CD4-positive, alpha-beta T cell (primary cell): ENCODE measurements at regions not wholly inside any gene's neighbourhood (a gene's known extent, or its start where the extent isn't known, plus 50 kb on each side); places are given as distances from the start of the nearest gene placed in this dataset.

Experiments
- ATAC-seq: fragments of 200-7000 bp; cut with Tn5 transposase; one replicate; pipeline ENCODE4 v1.10.0; 2022; ENCODE audit warnings: mild to moderate bottlenecking; ENCODE audit not compliant: poor library complexity
- CTCF ChIA-PET: fragments of 350-600 bp; sonication (Branson Sonifier 250); formaldehyde crosslinking; loops from one replicate; lab custom pipeline; 2021; ENCODE audit warnings: antibody characterized with exemption, inconsistent platforms; lab: Charles Lee
- POLR2A ChIA-PET: fragments of 350-600 bp; sonication (Branson Sonifier 250); formaldehyde crosslinking; loops from one replicate; lab custom pipeline; 2021; ENCODE audit warnings: antibody characterized with exemption, inconsistent platforms; lab: Charles Lee
- DNase-seq, 14 experiments: peaks; one replicate each; pipeline ENCODE4 v3.0.0-alpha.2; 2013 to 2020; ENCODE audit warnings: mixed read lengths in 2 of 14
- H3K27ac ChIP-seq, 2 donors: one replicate each; pipeline versions ENCODE4 v1.5.1 to v1.7.0; 2013; ENCODE audit warnings: low read length in 2 of 2, low read depth in 1 of 2, mild to moderate bottlenecking in 1 of 2
- H3K27me3 ChIP-seq, 2 experiments: 1 replicate in 1 of 2; 2 replicates in 1 of 2; pipeline versions ENCODE4 v1.6.1 to v1.7.0; 2013; ENCODE audit warnings: low read length in 2 of 2, control low read depth in 1 of 2, mild to moderate bottlenecking in 1 of 2, moderate library complexity in 1 of 2; ENCODE audit not compliant: insufficient read depth in 2 of 2, control insufficient read depth in 1 of 2
- H3K36me3 ChIP-seq: one replicate; pipeline ENCODE4 v1.6.1; 2013; ENCODE audit warnings: low read length, control low read depth; ENCODE audit not compliant: insufficient read depth
- H3K4me1 ChIP-seq: one replicate; pipeline ENCODE4 v1.6.1; 2013; ENCODE audit warnings: low read length, control low read depth; ENCODE audit not compliant: insufficient read depth
- H3K4me3 ChIP-seq: one replicate; pipeline ENCODE4 v1.5.1; 2013; ENCODE audit warnings: mild to moderate bottlenecking, low read length, moderate library complexity
- H3K9me3 ChIP-seq, 2 experiments: 1 replicate in 1 of 2; 2 replicates in 1 of 2; pipeline versions ENCODE4 v1.6.1 to v1.7.0; 2013; ENCODE audit warnings: low read length in 2 of 2, mild to moderate bottlenecking in 2 of 2, control low read depth in 1 of 2, moderate library complexity in 1 of 2; ENCODE audit not compliant: control insufficient read depth in 1 of 2, insufficient read depth in 1 of 2
- H3K27ac Mint-ChIP-seq: one replicate; pipeline ENCODE4 v1.8.0; 2020; ENCODE audit warnings: mixed read lengths
- H3K27me3 Mint-ChIP-seq: one replicate; pipeline ENCODE4 v1.8.0; 2021; ENCODE audit warnings: mixed read lengths
- H3K36me3 Mint-ChIP-seq: one replicate; pipeline ENCODE4 v1.8.0; 2021; ENCODE audit warnings: low read depth, mixed read lengths
- H3K4me1 Mint-ChIP-seq: one replicate; pipeline ENCODE4 v1.8.0; 2021; ENCODE audit warnings: low read depth, mixed read lengths
- H3K4me3 Mint-ChIP-seq: one replicate; pipeline ENCODE4 v1.8.0; 2020; ENCODE audit warnings: mild to moderate bottlenecking, mixed read lengths
- H3K9me3 Mint-ChIP-seq: one replicate; pipeline ENCODE4 v1.8.0; 2020; ENCODE audit warnings: mixed read lengths
- CTCF ChIP-seq: fragments of 200-600 bp; IDR thresholded peaks from one replicate; pipeline ENCODE4 v1.8.0; 2022; ENCODE audit warnings: antibody characterized with exemption, mild to moderate bottlenecking
- intact Hi-C, 2 experiments: fragments of 100-400 bp; cut with DNase I in 1 of 2; cut with micrococcal nuclease in 1 of 2; formaldehyde crosslinking; loops; one replicate each; pipeline versions ENCODE4 v1.15.1 to v1.9.0; 2023 to 2025; cut with DNase I, micrococcal nuclease

- H3K4me1 Mint-ChIP-seq: no peaks in the 10 kb centered on the region
- H3K4me3 ChIP-seq: no peak overlapping the region
- H3K4me1 ChIP-seq: no peaks in the 10 kb centered on the region
- no peak for DNase-seq
- H3K36me3 ChIP-seq: no peaks in the 10 kb centered on the region
- H3K4me3 Mint-ChIP-seq: no peak overlapping the region
- CTCF ChIA-PET: no interaction called here
- H3K36me3 Mint-ChIP-seq: no peaks in the 10 kb centered on the region
- H3K27ac Mint-ChIP-seq: no peak overlapping the region
- no peak overlapping the region for H3K27ac ChIP-seq
- POLR2A ChIA-PET: interaction anchor here (0.5 to 0.8 kb wide), 2 partner anchors 17 to 1075 kb away, joined by 3 to 4 read pairs; no protein-coding TSS in a partner anchor
- no peak for ATAC-seq
- H3K27me3 Mint-ChIP-seq: no peaks in the 10 kb centered on the region
- TF ChIP-seq CTCF: no peak
- no peaks in the 10 kb centered on the region for H3K9me3 Mint-ChIP-seq
- intact Hi-C loops: no loop called here
- no peaks in the 10 kb centered on the region for H3K9me3 ChIP-seq
- H3K27me3 ChIP-seq: no peaks in the 10 kb centered on the region
Observed at GRCh38 chr18:55763298-55763697, 175.3 kb upstream of the TCF4 start.

- Mint-ChIP-seq H3K4me3 (no peak overlapping the region), H3K4me1 (no peaks in the 10 kb centered on the region), H3K36me3 (no peaks in the 10 kb centered on the region), H3K9me3 (no peaks in the 10 kb centered on the region), H3K27me3 (no peaks in the 10 kb centered on the region), H3K27ac (no peak overlapping the region)
- ATAC-seq (no peak), DNase-seq (no peak)
- Histone ChIP-seq H3K27me3 (no peaks in the 10 kb centered on the region), H3K4me3 (no peak overlapping the region), H3K4me1 (no peaks in the 10 kb centered on the region), H3K36me3 (no peaks in the 10 kb centered on the region), H3K9me3 (no peaks in the 10 kb centered on the region), H3K27ac (no peak overlapping the region)
- TF ChIP-seq CTCF: no peak
- intact Hi-C loops: no loop called here
- ChIA-PET POLR2A (no interaction called here), CTCF (no interaction called here)
Observed at GRCh38 chr18:55762424-55762823, 174.4 kb upstream of the TCF4 start.

GRCh38 chr18:55753643-55754263, 165.8 kb upstream of the TCF4 start:
- H3K4me1 ChIP-seq: no peaks in the 10 kb centered on the region
- intact Hi-C loops: no loop called here
- H3K4me3 Mint-ChIP-seq: no peak overlapping the region
- H3K4me1 Mint-ChIP-seq: no peaks in the 10 kb centered on the region
- ATAC-seq (no peak), DNase-seq (no peak)
- H3K36me3 ChIP-seq: no peaks in the 10 kb centered on the region
- no peak overlapping the region for H3K27ac Mint-ChIP-seq
- POLR2A ChIA-PET: no interaction called here
- CTCF ChIA-PET: no interaction called here
- peaks cover 0 to 8% of the 10 kb centered on the region in 2 experiments for H3K9me3 ChIP-seq
- TF ChIP-seq CTCF: no peak
- no peaks in the 10 kb centered on the region for H3K27me3 ChIP-seq
- no peaks in the 10 kb centered on the region for H3K36me3 Mint-ChIP-seq
- no peak overlapping the region for H3K4me3 ChIP-seq
- H3K27ac ChIP-seq: no peak overlapping the region
- H3K9me3 Mint-ChIP-seq: peaks cover 2% of the 10 kb centered on the region
- H3K27me3 Mint-ChIP-seq: no peaks in the 10 kb centered on the region
